GM19351 (cell line): ENCODE measurements at regions not wholly inside any gene's neighbourhood (a gene's known extent, or its start where the extent isn't known, plus 50 kb on each side); places are given as distances from the start of the nearest gene placed in this dataset.

Experiments
- ATAC-seq: cut with Tn5 transposase; IDR thresholded peaks from one replicate; pipeline ENCODE4 v1.9.1; 2021; ENCODE audit warnings: mild to moderate bottlenecking, moderate library complexity; ENCODE audit not compliant: unreplicated experiment

- ATAC-seq = no peak
These were observed 73.6 kb downstream of the SIPA1L2 start for GRCh38 chr1:232556351-232556750.

GRCh38 chr1:232555494-232556210 is 74.3 kb downstream of the SIPA1L2 start:
- no peak for ATAC-seq

- ATAC-seq = no peak
These were observed 75.5 kb downstream of the SIPA1L2 start for GRCh38 chr1:232554409-232554808.

GRCh38 chr1:232553809-232554208 is 76.1 kb downstream of the SIPA1L2 start:
- ATAC-seq = no peak

GRCh38 chr1:232553050-232553754 is 76.7 kb downstream of the SIPA1L2 start:
- ATAC-seq = no peak

DNA sequence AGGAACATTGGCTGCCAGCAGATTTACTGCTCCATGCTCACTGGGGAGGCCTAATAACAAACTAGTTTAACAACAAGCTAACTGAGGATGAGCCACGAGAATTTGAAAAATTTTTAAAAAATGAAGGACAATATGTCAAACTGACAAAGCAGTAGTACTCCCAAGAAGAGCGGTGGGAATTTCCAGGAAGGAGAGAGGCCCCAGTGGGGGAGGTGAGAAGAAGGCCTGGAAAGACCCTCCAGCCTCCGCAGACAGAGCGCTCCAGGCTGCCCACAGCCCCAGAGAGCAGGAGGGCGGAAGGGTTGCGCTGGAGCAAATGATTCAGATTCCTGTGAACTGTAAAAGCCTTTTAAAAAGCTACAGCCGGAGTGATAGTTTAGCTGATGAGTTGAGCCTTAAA is 78.5 kb downstream of the SIPA1L2 start:
- ATAC-seq = no peak

GRCh38 chr1:232550007-232550406 is 79.9 kb downstream of the SIPA1L2 start:
- no peak for ATAC-seq

- no peak for ATAC-seq
These were observed 81.2 kb downstream of the SIPA1L2 start for GRCh38 chr1:232548691-232549090.

- ATAC-seq = no peak
These were observed 81.9 kb downstream of the SIPA1L2 start for GRCh38 chr1:232547938-232548484.

GRCh38 chr1:232542633-232543593 is 87.0 kb downstream of the SIPA1L2 start:
- ATAC-seq = no peak

DNA sequence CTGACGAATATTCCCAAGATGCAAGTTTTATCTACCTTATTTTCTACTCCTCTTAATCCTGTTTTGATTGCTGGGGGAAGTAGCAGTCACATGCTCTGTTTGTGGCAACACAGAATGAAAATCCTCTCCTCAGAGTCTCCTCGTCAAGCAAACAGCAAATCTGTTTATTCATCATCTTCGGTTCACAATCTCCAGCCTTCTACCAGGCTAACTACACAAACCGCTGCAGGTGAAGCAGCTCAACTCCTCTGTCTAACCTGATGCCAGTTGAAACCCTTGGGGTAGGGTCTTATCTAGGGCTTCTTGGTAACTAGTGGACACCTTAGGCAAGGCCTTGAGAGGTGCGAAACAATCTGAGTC is 91.0 kb downstream of the SIPA1L2 start:
- no peak for ATAC-seq

DNA sequence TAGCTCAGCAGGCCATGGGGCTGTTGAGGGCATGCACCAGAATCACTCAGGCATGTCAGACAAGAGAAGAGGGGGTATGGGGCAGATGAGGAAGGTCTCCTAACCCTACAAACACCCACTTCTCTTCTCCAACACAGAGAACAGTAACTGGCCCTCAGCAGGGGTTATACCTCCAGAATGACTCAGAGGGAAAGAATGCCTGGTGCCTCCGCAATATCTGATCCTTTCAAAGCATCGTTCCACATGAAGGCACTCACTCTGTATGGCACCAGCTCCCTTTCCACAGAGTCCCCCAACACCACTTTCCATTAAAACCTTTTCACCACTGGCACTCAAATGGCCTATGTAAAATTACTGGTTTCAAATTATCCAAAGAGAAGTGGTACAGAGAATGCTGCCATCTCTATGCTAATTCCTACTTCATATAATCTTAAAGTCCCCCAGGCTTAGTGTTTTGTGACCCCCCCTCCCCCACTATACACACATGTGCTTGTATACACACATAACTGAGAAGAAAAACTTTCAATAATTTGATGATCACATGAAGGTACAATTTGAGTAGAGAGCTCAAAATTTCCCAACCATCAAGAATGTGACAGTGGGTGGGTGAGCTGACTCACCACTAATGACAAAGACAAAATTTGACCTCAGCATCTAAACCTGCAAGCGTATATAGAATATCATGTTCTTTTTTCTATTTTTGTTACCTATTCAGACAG is 91.5 kb downstream of the SIPA1L2 start:
- ATAC-seq = no peak

DNA sequence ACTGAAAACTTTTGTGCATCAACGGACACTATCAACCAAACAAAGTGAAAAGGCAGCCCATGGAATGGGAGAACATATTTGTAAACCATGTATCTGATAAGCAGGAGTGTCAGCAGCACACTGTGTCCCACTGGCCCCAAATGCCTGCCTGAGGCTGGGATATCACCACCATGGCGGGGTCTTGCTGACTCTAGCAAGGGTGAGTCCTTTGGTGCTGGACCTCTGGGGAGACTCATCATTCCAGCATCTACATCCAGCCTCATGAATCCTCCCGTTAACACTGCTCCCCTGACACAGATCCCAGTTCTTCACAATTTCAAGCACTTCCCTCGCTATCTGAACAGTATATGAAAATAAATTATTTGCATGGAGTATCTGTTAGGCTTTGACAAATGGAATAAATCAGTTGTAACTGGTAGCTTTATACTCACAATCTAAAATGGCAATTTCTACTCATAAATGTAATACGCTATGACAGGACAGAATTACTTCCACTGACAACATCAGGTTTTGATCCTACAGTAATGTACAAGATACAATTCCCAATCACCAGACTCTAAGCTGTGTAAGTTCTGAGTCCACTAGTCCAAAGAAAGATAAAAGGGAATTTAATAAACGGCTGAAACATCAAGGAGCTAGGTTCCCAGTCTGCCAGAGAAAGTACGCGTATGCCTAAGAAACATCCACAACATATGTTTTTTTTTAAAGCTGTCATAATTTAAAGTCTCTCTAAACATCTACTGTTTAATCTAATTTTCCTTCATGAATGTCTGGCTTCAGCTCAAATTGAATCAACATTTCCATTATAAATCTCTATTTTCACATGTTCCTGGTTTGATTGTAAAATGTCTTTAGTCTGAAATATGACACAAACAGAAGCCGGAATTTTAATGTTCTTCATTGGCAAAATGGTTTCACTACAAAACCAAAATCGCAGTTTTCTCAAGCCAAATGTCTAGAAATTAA is 95.1 kb downstream of the SIPA1L2 start:
- ATAC-seq = no peak

DNA sequence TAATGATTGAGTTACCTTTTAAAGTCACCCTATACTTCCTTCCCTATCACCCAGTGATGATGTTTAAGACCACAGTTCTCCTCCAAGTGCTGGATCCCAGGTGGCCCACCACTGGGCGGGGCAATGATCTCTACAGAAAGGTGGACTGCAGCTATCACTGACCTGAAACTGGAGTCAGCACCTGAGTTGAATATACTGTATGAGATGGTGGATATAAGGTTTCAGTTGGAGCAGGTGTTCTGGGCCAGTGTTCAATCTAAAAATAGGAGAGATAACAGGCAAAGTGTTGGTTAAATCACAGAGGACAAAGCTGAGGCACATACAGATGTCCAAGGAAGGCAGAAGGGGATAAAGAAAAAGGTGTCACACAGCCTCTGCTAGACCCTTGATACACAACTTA is 96.6 kb downstream of the SIPA1L2 start:
- ATAC-seq = no peak

GRCh38 chr1:232532901-232533300 is 97.0 kb downstream of the SIPA1L2 start:
- ATAC-seq = no peak

- ATAC-seq = no peak
These were observed 98.6 kb downstream of the SIPA1L2 start for GRCh38 chr1:232531291-232531690.

GRCh38 chr1:232529747-232530146 is 100.2 kb downstream of the SIPA1L2 start:
- ATAC-seq = no peak

- no peak for ATAC-seq
These were observed 101.4 kb downstream of the SIPA1L2 start for GRCh38 chr1:232528472-232529089.

- no peak for ATAC-seq
These were observed 105.9 kb downstream of the SIPA1L2 start for GRCh38 chr1:232524056-232524455.
